Neural cell (in vitro differentiated cells): ENCODE measurements at regions not wholly inside any gene's neighbourhood (a gene's known extent, or its start where the extent isn't known, plus 50 kb on each side); places are given as distances from the start of the nearest gene placed in this dataset.
"Not testable (repeated sequence)": the region's sequence is repeated elsewhere in the genome, so short reads cannot be mapped to it uniquely, and the experiment has no call there.

Experiments
- POLR2AphosphoS5 ChIP-seq: IDR thresholded peaks from 2 replicates; pipeline ENCODE4 v1.6.1; 2012
- TF ChIP-seq, protein P1 (sequence below): fragments of 450-650 bp; IDR thresholded peaks from 2 replicates; pipeline ENCODE4 v1.5.1; 2014; ENCODE audit warnings: antibody characterized with exemption, mild to moderate bottlenecking, moderate library complexity; ENCODE audit not compliant: poor library complexity, severe bottlenecking

DNA sequence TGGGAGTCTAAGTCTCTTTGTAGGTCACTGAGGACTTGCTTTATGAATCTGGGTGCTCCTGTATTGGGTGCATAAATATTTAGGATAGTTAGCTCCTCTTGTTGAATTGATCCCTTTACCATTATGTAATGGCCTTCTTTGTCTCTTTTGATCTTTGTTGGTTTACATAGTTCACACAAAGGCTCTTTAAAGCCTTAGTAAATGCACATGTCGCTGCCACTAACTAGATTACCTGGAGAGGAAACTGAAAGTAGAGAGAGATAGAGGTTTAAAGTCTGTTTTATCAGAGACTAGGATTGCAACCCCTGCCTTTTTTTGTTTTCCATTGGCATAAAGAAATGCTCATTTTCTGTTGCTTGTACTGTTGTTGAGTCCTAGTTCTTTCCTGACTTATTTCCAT, 392.4 kb upstream of the GBE1 start:
- TF ChIP-seq POLR2AphosphoS5: not testable (repeated sequence)
- TF ChIP-seq, protein P1, sequence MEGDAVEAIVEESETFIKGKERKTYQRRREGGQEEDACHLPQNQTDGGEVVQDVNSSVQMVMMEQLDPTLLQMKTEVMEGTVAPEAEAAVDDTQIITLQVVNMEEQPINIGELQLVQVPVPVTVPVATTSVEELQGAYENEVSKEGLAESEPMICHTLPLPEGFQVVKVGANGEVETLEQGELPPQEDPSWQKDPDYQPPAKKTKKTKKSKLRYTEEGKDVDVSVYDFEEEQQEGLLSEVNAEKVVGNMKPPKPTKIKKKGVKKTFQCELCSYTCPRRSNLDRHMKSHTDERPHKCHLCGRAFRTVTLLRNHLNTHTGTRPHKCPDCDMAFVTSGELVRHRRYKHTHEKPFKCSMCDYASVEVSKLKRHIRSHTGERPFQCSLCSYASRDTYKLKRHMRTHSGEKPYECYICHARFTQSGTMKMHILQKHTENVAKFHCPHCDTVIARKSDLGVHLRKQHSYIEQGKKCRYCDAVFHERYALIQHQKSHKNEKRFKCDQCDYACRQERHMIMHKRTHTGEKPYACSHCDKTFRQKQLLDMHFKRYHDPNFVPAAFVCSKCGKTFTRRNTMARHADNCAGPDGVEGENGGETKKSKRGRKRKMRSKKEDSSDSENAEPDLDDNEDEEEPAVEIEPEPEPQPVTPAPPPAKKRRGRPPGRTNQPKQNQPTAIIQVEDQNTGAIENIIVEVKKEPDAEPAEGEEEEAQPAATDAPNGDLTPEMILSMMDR: not testable (repeated sequence)
